ENCODE measurements at regions not wholly inside any gene's neighbourhood (a gene's known extent, or its start where the extent isn't known, plus 50 kb on each side); places are given as distances from the start of the nearest gene placed in this dataset.

DNA sequence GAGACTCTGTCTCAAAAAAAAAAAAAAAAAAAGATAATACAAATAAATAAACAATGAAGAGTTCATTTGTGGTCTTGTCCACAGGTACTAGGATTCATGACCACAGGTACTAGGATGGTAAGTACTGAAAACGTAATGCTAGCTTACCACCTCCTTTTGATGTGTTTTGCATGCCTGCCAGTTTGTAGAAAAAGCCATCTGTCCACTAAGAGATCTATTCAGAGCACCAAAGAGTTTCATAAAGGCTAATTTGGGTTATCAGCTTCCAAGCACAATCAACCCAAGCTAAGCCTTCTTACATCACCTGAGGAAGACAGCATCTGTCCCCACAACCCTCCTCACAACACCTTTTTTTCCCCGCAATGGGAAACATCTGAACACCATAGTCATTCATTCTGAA is 477.2 kb downstream of the ZEB2 start:
- no peaks in the 10 kb centered on the region for H3K27me3 ChIP-seq (ENCODE audit: low read depth)
- no peak for TF ChIP-seq CTCF (IDR thresholded peaks at IDR 0.05; ENCODE audit: borderline replicate concordance)
- no peak overlapping the region for H3K4me3 ChIP-seq
- intact Hi-C loops (cut with micrococcal nuclease), result no loop called here
- DNase-seq, result no peak
- no peaks in the 10 kb centered on the region for H3K9me3 ChIP-seq (replicated peaks)
- no peak overlapping the region for H3K27ac ChIP-seq (replicated peaks)
- H3K4me1 ChIP-seq, result no peaks in the 10 kb centered on the region
- H3K36me3 ChIP-seq, result no peaks in the 10 kb centered on the region

- DNase-seq, result no peak
- Histone ChIP-seq H3K4me1 (no peaks in the 10 kb centered on the region), H3K27ac (replicated peaks) (no peak overlapping the region), H3K36me3 (no peaks in the 10 kb centered on the region), H3K4me3 (no peak overlapping the region), H3K27me3 (ENCODE audit: low read depth) (no peaks in the 10 kb centered on the region), H3K9me3 (replicated peaks) (no peaks in the 10 kb centered on the region)
- no peak for TF ChIP-seq CTCF (IDR thresholded peaks at IDR 0.05; ENCODE audit: borderline replicate concordance)
- intact Hi-C loops (cut with micrococcal nuclease), result no loop called here
Measured at GRCh38 chr2:144041612-144042011, 478.3 kb downstream of the ZEB2 start.

- Histone ChIP-seq H3K27ac (replicated peaks) (no peak overlapping the region), H3K36me3 (no peaks in the 10 kb centered on the region), H3K4me3 (no peak overlapping the region), H3K9me3 (replicated peaks) (no peaks in the 10 kb centered on the region), H3K4me1 (no peaks in the 10 kb centered on the region), H3K27me3 (ENCODE audit: low read depth) (no peaks in the 10 kb centered on the region)
- no peak for TF ChIP-seq CTCF (IDR thresholded peaks at IDR 0.05; ENCODE audit: borderline replicate concordance)
- intact Hi-C loops (cut with micrococcal nuclease), result no loop called here
- no peak for DNase-seq
Measured at GRCh38 chr2:144040834-144041233, 479.1 kb downstream of the ZEB2 start.

DNA sequence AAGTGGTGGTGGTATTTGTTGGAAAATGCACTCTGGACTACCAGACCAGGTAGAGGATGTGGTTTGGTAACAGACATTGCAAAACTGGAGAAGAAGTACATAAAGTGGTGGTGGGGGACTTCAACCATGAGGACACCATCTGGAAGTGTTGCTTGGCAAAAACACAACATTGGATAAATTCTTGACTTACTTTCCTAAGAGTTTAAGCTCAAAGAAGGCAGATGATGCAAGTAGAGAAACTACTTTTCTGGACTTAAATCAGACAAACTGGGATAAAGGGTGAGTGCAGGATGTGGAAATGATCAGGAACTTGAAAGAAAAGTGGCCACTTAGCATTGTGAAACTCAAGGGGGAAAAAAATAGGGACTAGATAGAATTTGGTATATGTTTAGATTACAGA is 487.4 kb downstream of the ZEB2 start:
- TF ChIP-seq CTCF (IDR thresholded peaks at IDR 0.05; ENCODE audit: borderline replicate concordance), result no peak
- Histone ChIP-seq H3K4me3 (no peak overlapping the region), H3K27ac (replicated peaks) (no peak overlapping the region), H3K4me1 (no peaks in the 10 kb centered on the region), H3K36me3 (no peaks in the 10 kb centered on the region), H3K9me3 (replicated peaks) (no peaks in the 10 kb centered on the region), H3K27me3 (ENCODE audit: low read depth) (no peaks in the 10 kb centered on the region)
- intact Hi-C loops (cut with micrococcal nuclease), result no loop called here
- DNase-seq, result no peak

DNA sequence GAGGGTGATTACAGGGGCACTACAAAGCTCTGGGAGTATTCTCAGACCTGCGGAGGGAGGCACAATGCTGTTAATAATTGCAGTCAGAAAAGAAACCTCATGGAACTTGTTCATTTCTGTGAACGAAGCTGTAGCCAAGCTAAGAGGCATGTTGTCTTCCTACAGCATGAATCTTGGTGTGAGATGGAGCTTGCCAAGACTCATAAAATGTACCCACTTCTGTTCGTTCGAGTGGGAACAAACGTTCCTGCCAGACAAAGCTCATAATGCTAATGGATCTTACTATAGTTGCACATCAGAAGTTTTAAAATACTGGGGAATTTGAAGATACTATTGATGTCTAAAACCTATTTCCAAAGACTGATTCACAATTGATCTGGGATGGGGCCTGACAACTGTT is 489.1 kb downstream of the ZEB2 start:
- no peaks in the 10 kb centered on the region for H3K36me3 ChIP-seq
- TF ChIP-seq CTCF (IDR thresholded peaks at IDR 0.05; ENCODE audit: borderline replicate concordance), result no peak
- H3K4me1 ChIP-seq, result no peaks in the 10 kb centered on the region
- H3K9me3 ChIP-seq (replicated peaks), result no peaks in the 10 kb centered on the region
- no peaks in the 10 kb centered on the region for H3K27me3 ChIP-seq (ENCODE audit: low read depth)
- intact Hi-C loops (cut with micrococcal nuclease), result no loop called here
- no peak overlapping the region for H3K27ac ChIP-seq (replicated peaks)
- no peak for DNase-seq
- no peak overlapping the region for H3K4me3 ChIP-seq

- no peak for TF ChIP-seq CTCF (IDR thresholded peaks at IDR 0.05; ENCODE audit: borderline replicate concordance)
- intact Hi-C loops (cut with micrococcal nuclease), result no loop called here
- H3K4me1 ChIP-seq, result no peaks in the 10 kb centered on the region
- no peaks in the 10 kb centered on the region for H3K27me3 ChIP-seq (ENCODE audit: low read depth)
- H3K27ac ChIP-seq (replicated peaks), result no peak overlapping the region
- peaks cover 2% of the 10 kb centered on the region for H3K36me3 ChIP-seq
- peaks cover 5% of the 10 kb centered on the region for H3K9me3 ChIP-seq (replicated peaks)
- H3K4me3 ChIP-seq, result no peak overlapping the region
- DNase-seq, result no peak
Measured at GRCh38 chr2:144027593-144027992, 492.3 kb downstream of the ZEB2 start.
